Muscle of leg (tissue), 3 donors: ENCODE measurements at regions not wholly inside any gene's neighbourhood (a gene's known extent, or its start where the extent isn't known, plus 50 kb on each side); places are given as distances from the start of the nearest gene placed in this dataset.
A peak's percentile ranks its signal among the peaks of the same experiment; 100 is the strongest.

Source experiments
- DNase-seq: peaks from one replicate; pipeline ENCODE4 v3.0.0; 2013
- H3K27ac ChIP-seq: one replicate; pipeline ENCODE4 v1.5.1; 2013; ENCODE audit warnings: mild to moderate bottlenecking, low read length, control low read depth
- H3K27me3 ChIP-seq: one replicate; pipeline ENCODE4 v1.6.1; 2013; ENCODE audit warnings: low read length; ENCODE audit not compliant: control insufficient read depth, insufficient read depth
- H3K36me3 ChIP-seq: one replicate; pipeline ENCODE4 v1.6.1; 2013; ENCODE audit warnings: low read length; ENCODE audit not compliant: control insufficient read depth, insufficient read depth
- H3K4me1 ChIP-seq: one replicate; pipeline ENCODE4 v1.6.1; 2013; ENCODE audit warnings: low read length; ENCODE audit not compliant: control insufficient read depth, insufficient read depth
- H3K4me3 ChIP-seq: one replicate; pipeline ENCODE4 v1.5.1; 2013; ENCODE audit warnings: low read length, control low read depth
- H3K9me3 ChIP-seq: replicated peaks from 2 replicates; pipeline ENCODE4 v1.6.1; 2013; ENCODE audit warnings: low read depth, low read length; ENCODE audit not compliant: control insufficient read depth
- WGBS: methylation state at CpG from one replicate; pipeline ENCODE4 v1.1.5; 2013; ENCODE audit warnings: missing lambda C conversion rate; ENCODE audit not compliant: insufficient coverage; 5-methylcytosine and 5-hydroxymethylcytosine counted together

GRCh38 chrX:44431194-44431593 is 87.7 kb upstream of the EFHC2 start:
- Histone ChIP-seq H3K36me3 (no peaks in the 10 kb centered on the region), H3K27me3 (peaks cover 6% of the 10 kb centered on the region), H3K27ac (no peak overlapping the region), H3K4me1 (no peaks in the 10 kb centered on the region), H3K9me3 (no peaks in the 10 kb centered on the region), H3K4me3 (no peak overlapping the region)
- no peak for DNase-seq

DNA sequence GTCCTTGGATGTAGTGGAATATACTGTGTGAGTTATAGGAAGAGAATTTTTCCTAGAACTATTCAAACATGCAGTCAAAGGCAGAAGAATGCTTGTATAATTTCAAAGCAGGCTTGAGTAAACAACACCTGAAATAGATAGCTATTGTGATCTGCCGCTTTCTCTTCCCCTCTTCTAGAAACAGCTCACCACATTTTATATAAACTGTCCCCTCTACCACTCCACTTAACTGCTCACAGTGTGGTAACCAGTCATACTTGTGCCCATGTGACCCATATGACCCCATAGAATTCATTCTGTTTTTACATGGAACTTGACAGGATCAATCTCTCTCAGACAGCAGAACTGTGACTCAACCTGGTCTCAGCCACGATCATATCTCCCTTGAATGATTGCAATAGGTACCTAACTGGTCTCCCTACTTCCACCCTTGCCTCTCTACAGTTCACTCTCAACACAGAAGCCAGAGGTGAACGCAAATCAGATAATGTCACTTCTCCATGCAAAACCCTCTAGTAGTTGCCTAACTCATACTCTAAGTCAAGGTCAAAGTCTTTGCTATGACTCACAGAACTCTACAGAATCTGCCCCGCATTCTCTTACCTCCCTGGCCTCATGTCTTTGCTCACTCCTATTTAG is 85.6 kb upstream of the EFHC2 start:
- Histone ChIP-seq H3K9me3 (no peaks in the 10 kb centered on the region), H3K4me1 (no peaks in the 10 kb centered on the region), H3K4me3 (no peak overlapping the region), H3K36me3 (no peaks in the 10 kb centered on the region), H3K27ac (no peak overlapping the region), H3K27me3 (peaks cover 7% of the 10 kb centered on the region)
- whole genome bisulfite sequencing, result 81% methylated on average over 4 of the region's 4 CpGs
- no peak for DNase-seq

GRCh38 chrX:44422631-44423030 is 79.2 kb upstream of the EFHC2 start:
- no CpG with 5 or more reads among the region's 1 CpG for WGBS
- no peak for DNase-seq
- no peaks in the 10 kb centered on the region for H3K9me3 ChIP-seq
- no peaks in the 10 kb centered on the region for H3K4me1 ChIP-seq
- no peak overlapping the region for H3K27ac ChIP-seq
- peaks cover 12% of the 10 kb centered on the region for H3K27me3 ChIP-seq
- no peak overlapping the region for H3K4me3 ChIP-seq
- no peaks in the 10 kb centered on the region for H3K36me3 ChIP-seq

GRCh38 chrX:44415639-44416386 is 72.3 kb upstream of the EFHC2 start:
- Histone ChIP-seq H3K4me1 (no peaks in the 10 kb centered on the region), H3K9me3 (no peaks in the 10 kb centered on the region), H3K27me3 (peaks cover 14% of the 10 kb centered on the region), H3K27ac (no peak overlapping the region), H3K4me3 (no peak overlapping the region), H3K36me3 (no peaks in the 10 kb centered on the region)
- WGBS, result 87% methylated on average over 3 of the region's 4 CpGs
- no peak for DNase-seq

GRCh38 chrX:44401151-44401550 is 57.7 kb upstream of the EFHC2 start:
- Histone ChIP-seq H3K36me3 (no peaks in the 10 kb centered on the region), H3K4me3 (no peak overlapping the region), H3K9me3 (peaks cover 4% of the 10 kb centered on the region), H3K27me3 (no peaks in the 10 kb centered on the region), H3K27ac (no peak overlapping the region), H3K4me1 (no peaks in the 10 kb centered on the region)
- WGBS, result 60% methylated on average over 1 of the region's 4 CpGs
- no peak for DNase-seq

DNA sequence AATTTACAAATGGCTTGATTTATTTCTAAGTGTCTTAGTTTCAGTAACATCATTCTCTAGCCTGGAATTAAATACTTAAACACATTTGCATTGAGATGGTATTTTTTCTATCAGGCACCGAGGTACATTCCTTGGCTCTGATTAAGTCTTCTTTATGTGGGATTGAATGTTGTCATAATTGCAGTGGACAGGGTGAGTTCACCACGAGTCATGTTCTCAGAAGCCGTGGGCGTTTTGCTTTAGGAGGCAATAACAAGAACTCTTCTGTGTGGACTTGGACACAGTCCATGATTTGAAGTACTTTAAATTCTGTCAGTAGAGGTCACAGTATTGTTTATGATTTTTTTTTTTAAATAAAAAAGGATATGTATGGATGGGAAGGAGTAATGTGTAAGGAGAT is 57.1 kb upstream of the EFHC2 start:
- H3K9me3 ChIP-seq, result peaks cover 4% of the 10 kb centered on the region
- peak; percentile 40 for DNase-seq
- no peak overlapping the region for H3K4me3 ChIP-seq
- H3K4me1 ChIP-seq, result no peaks in the 10 kb centered on the region
- no peak overlapping the region for H3K27ac ChIP-seq
- no peaks in the 10 kb centered on the region for H3K36me3 ChIP-seq
- 57% methylated on average over 3 of the region's 4 CpGs for WGBS
- H3K27me3 ChIP-seq, result no peaks in the 10 kb centered on the region

DNA sequence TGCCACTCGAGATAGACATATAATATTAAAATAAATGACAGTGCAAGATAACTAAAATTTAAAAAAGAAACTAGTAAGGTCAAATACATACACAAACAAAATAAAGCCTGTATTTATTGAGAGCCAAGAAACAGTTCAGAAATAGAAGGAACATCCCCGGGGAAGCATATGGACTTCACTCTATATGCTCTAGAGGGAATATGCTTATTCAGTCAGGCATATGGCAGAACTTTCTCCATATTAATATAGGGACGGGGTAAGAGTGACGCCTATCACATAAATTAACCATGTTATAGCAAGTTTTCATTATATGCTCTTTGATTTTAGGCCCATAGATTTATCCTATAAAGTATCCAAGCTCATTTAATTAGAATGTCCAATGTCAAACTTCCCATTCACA is 56.7 kb upstream of the EFHC2 start:
- peak; percentile 4 for DNase-seq
- no CpG with 5 or more reads among the region's 4 CpGs for WGBS

More for the DNA sequence above, 56.7 kb upstream of the EFHC2 start:
- Histone ChIP-seq H3K9me3 (peaks cover 4% of the 10 kb centered on the region), H3K27ac (no peak overlapping the region), H3K27me3 (no peaks in the 10 kb centered on the region), H3K4me1 (no peaks in the 10 kb centered on the region), H3K36me3 (no peaks in the 10 kb centered on the region), H3K4me3 (no peak overlapping the region)
